ENCODE measurements at regions not wholly inside any gene's neighbourhood (a gene's known extent, or its start where the extent isn't known, plus 50 kb on each side); places are given as distances from the start of the nearest gene placed in this dataset.
A peak's percentile ranks its signal among the peaks of the same experiment; 100 is the strongest.

DNA sequence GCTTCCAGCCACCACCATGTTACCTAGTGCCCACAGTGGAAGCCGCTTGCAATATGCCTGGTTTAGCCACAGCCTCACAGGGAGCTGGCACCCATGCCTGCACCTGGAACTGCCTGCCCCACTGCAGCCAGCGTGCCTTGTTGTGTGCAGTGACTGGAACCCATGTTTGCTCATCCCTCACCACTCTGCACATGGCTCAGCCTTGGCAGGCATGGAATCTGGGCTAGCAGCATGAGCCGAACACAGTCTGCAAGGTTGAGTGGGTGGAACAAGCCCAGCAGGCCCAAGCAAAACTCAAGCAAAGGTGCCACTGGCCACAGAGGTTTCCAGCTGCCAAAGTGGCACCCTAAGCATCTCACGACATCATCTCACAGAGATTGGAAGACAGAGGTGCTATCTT lies 269.5 kb downstream of the PCDH20 start:
- Histone ChIP-seq H3K4me3 (ENCODE audit: low read length) (no peak overlapping the region), H3K36me3 (ENCODE audit: control insufficient read depth, insufficient read depth, low read length) (no peaks in the 10 kb centered on the region), H3K4me1 (ENCODE audit: control insufficient read depth, insufficient read depth, low read length) (peaks cover 9% of the 10 kb centered on the region), H3K27me3 (ENCODE audit: control insufficient read depth, insufficient read depth, low read length, poor library complexity, severe bottlenecking) (no peaks in the 10 kb centered on the region), H3K9me3 (ENCODE audit: control insufficient read depth, low read length) (peaks cover 21% of the 10 kb centered on the region), H3K9ac (ENCODE audit: extremely low read depth, low read length, poor library complexity, severe bottlenecking) (no peak overlapping the region), H3K27ac (ENCODE audit: low read depth, low read length) (no peak overlapping the region)
- no peaks in the 10 kb centered on the region for H3K27me3 Mint-ChIP-seq (ENCODE audit: insufficient read depth)
- WGBS, 2 experiments (ENCODE audit: insufficient coverage in 1 of 2, insufficient read length in 1 of 2) = 95 to 100% methylated on average over 1 to 4 of the region's 4 CpGs
- peaks cover 18% of the 10 kb centered on the region for H3K36me3 Mint-ChIP-seq (ENCODE audit: low read depth)
- no peak for TF ChIP-seq CTCF (conservative IDR thresholded peaks at IDR 0.05)
- peak; percentile 37 for DNase-seq
- H3K4me3 Mint-ChIP-seq = no peak overlapping the region
- H3K4me1 Mint-ChIP-seq = peaks cover 18% of the 10 kb centered on the region
- H3K9me3 Mint-ChIP-seq = peaks cover 16% of the 10 kb centered on the region
- H3K27ac Mint-ChIP-seq = no peak overlapping the region

DNA sequence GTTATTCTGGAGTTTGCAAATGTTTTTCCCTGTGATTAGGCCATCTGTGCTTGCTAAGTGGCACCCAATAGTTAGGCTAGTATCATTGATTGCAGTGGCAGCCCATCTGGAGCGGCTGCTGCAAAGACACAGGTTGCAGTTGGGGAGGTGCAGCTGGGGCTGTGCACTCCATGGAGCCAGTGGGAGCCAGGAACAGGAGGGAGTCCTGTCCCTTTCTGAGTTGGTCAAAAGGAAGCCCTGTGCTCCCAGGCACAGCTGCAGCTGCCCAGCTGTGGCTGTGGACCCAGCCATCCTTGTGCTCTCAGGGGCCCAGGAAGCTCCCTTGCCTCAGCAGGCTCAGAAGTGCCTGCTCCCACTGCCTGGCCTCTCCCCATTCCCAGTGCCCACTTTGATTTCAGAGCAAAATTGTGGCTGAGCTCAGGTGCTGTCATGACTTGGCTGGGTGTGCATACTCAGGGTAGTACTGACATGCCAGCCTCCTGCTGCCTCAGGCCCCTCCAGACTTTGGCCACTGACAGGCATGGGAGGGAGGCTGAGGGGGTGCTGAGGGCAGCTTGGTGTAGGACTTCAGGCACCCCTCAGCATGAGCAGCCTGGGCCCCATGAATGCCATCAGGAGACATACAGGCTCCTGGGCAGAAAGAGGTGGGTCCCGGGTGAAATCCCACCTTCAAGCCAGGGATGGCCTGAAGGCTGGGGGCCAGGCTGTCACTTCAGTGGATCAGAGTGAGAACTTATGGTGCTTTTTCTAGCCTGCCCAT lies 270.6 kb downstream of the PCDH20 start:
- Histone ChIP-seq H3K9ac (ENCODE audit: extremely low read depth, low read length, poor library complexity, severe bottlenecking) (no peak overlapping the region), H3K27ac (ENCODE audit: low read depth, low read length) (no peak overlapping the region), H3K4me3 (ENCODE audit: low read length) (no peak overlapping the region), H3K9me3 (ENCODE audit: control insufficient read depth, low read length) (peaks cover 21% of the 10 kb centered on the region), H3K4me1 (ENCODE audit: control insufficient read depth, insufficient read depth, low read length) (peaks cover 9% of the 10 kb centered on the region), H3K27me3 (ENCODE audit: control insufficient read depth, insufficient read depth, low read length, poor library complexity, severe bottlenecking) (no peaks in the 10 kb centered on the region), H3K36me3 (ENCODE audit: control insufficient read depth, insufficient read depth, low read length) (no peaks in the 10 kb centered on the region)
- Mint-ChIP-seq H3K4me1 (peaks cover 14% of the 10 kb centered on the region), H3K27me3 (ENCODE audit: insufficient read depth) (no peaks in the 10 kb centered on the region), H3K4me3 (no peak overlapping the region), H3K27ac (peak overlapping the region; percentile 0), H3K36me3 (ENCODE audit: low read depth) (peaks cover 18% of the 10 kb centered on the region), H3K9me3 (peaks cover 16% of the 10 kb centered on the region)
- TF ChIP-seq CTCF (conservative IDR thresholded peaks at IDR 0.05) = no peak
- 88% methylated on average over 2 of the region's 2 CpGs; no CpG with 5 or more reads in 1 of the 2 experiments for WGBS, 2 experiments (ENCODE audit: insufficient coverage in 1 of 2, insufficient read length in 1 of 2)
- DNase-seq = no peak

DNA sequence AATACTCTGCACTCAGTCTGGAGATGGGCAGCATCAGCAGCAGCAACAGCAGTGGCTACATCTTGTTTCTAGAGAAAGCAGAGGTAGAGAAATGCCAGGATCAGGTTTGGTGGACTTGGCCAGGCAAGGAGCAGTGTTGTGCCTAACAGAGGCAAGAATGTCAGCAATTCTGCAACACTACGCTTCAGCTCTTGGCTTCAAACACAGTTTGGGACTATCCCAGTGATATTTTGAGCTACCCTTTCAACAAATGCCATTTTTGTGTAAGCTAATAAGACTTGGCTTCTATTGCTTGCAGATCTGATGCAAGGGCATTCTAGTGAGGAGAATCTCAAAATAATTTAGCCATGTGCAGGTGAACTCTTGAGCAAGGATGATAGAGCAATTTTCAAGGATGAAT lies 271.3 kb downstream of the PCDH20 start:
- Mint-ChIP-seq H3K27me3 (ENCODE audit: insufficient read depth) (no peaks in the 10 kb centered on the region), H3K27ac (peak overlapping the region; percentile 0), H3K9me3 (peaks cover 16% of the 10 kb centered on the region), H3K4me3 (no peak overlapping the region), H3K4me1 (peaks cover 12% of the 10 kb centered on the region), H3K36me3 (ENCODE audit: low read depth) (peaks cover 18% of the 10 kb centered on the region)
- Histone ChIP-seq H3K36me3 (ENCODE audit: control insufficient read depth, insufficient read depth, low read length) (no peaks in the 10 kb centered on the region), H3K27ac (ENCODE audit: low read depth, low read length) (no peak overlapping the region), H3K27me3 (ENCODE audit: control insufficient read depth, insufficient read depth, low read length, poor library complexity, severe bottlenecking) (no peaks in the 10 kb centered on the region), H3K4me3 (ENCODE audit: low read length) (no peak overlapping the region), H3K9ac (ENCODE audit: extremely low read depth, low read length, poor library complexity, severe bottlenecking) (no peak overlapping the region), H3K9me3 (ENCODE audit: control insufficient read depth, low read length) (peaks cover 21% of the 10 kb centered on the region), H3K4me1 (ENCODE audit: control insufficient read depth, insufficient read depth, low read length) (peaks cover 7% of the 10 kb centered on the region)
- 91 to 97% methylated on average over 1 of the region's 1 CpG for WGBS, 2 experiments (ENCODE audit: insufficient coverage in 1 of 2, insufficient read length in 1 of 2)
- TF ChIP-seq CTCF (conservative IDR thresholded peaks at IDR 0.05) = no peak
- no peak for DNase-seq

Data from endodermal cell (in vitro differentiated cells).